ENCODE measurements at regions not wholly inside any gene's neighbourhood (a gene's known extent, or its start where the extent isn't known, plus 50 kb on each side); places are given as distances from the start of the nearest gene placed in this dataset.

GRCh38 chr10:71075086-71075758 is 137.1 kb upstream of the UNC5B start:
- Mint-ChIP-seq H3K4me1 (ENCODE audit: unreplicated experiment) (no peaks in the 10 kb centered on the region), H3K27me3 (ENCODE audit: unreplicated experiment) (peaks cover 42% of the 10 kb centered on the region), H3K36me3 (ENCODE audit: unreplicated experiment) (no peaks in the 10 kb centered on the region), H3K4me3 (ENCODE audit: unreplicated experiment) (no peak overlapping the region), H3K9me3 (ENCODE audit: unreplicated experiment) (no peaks in the 10 kb centered on the region), H3K27ac (ENCODE audit: unreplicated experiment) (no peak overlapping the region)
- DNase-seq (ENCODE audit: extremely low spot score, unreplicated experiment): peak; percentile 44
- TF ChIP-seq, protein P1, sequence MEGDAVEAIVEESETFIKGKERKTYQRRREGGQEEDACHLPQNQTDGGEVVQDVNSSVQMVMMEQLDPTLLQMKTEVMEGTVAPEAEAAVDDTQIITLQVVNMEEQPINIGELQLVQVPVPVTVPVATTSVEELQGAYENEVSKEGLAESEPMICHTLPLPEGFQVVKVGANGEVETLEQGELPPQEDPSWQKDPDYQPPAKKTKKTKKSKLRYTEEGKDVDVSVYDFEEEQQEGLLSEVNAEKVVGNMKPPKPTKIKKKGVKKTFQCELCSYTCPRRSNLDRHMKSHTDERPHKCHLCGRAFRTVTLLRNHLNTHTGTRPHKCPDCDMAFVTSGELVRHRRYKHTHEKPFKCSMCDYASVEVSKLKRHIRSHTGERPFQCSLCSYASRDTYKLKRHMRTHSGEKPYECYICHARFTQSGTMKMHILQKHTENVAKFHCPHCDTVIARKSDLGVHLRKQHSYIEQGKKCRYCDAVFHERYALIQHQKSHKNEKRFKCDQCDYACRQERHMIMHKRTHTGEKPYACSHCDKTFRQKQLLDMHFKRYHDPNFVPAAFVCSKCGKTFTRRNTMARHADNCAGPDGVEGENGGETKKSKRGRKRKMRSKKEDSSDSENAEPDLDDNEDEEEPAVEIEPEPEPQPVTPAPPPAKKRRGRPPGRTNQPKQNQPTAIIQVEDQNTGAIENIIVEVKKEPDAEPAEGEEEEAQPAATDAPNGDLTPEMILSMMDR (IDR thresholded peaks at IDR 0.05): no peak

- Mint-ChIP-seq H3K4me3 (ENCODE audit: unreplicated experiment) (no peak overlapping the region), H3K36me3 (ENCODE audit: unreplicated experiment) (no peaks in the 10 kb centered on the region), H3K4me1 (ENCODE audit: unreplicated experiment) (no peaks in the 10 kb centered on the region), H3K27ac (ENCODE audit: unreplicated experiment) (no peak overlapping the region), H3K9me3 (ENCODE audit: unreplicated experiment) (no peaks in the 10 kb centered on the region), H3K27me3 (ENCODE audit: unreplicated experiment) (peaks cover 42% of the 10 kb centered on the region)
- TF ChIP-seq, protein P1 (IDR thresholded peaks at IDR 0.05): no peak
- peak; percentile 63 for DNase-seq (ENCODE audit: extremely low spot score, unreplicated experiment)
Observed at GRCh38 chr10:71075759-71076472, 136.5 kb upstream of the UNC5B start.

- TF ChIP-seq, protein P1 (IDR thresholded peaks at IDR 0.05): no peak
- H3K27me3 Mint-ChIP-seq (ENCODE audit: unreplicated experiment): peaks cover 36% of the 10 kb centered on the region
- H3K9me3 Mint-ChIP-seq (ENCODE audit: unreplicated experiment): no peaks in the 10 kb centered on the region
- DNase-seq (ENCODE audit: extremely low spot score, unreplicated experiment): peak; percentile 76
- H3K27ac Mint-ChIP-seq (ENCODE audit: unreplicated experiment): no peak overlapping the region
- no peaks in the 10 kb centered on the region for H3K4me1 Mint-ChIP-seq (ENCODE audit: unreplicated experiment)
- H3K4me3 Mint-ChIP-seq (ENCODE audit: unreplicated experiment): no peak overlapping the region
- H3K36me3 Mint-ChIP-seq (ENCODE audit: unreplicated experiment): no peaks in the 10 kb centered on the region
Observed at GRCh38 chr10:71076473-71077142, 135.8 kb upstream of the UNC5B start.

DNA sequence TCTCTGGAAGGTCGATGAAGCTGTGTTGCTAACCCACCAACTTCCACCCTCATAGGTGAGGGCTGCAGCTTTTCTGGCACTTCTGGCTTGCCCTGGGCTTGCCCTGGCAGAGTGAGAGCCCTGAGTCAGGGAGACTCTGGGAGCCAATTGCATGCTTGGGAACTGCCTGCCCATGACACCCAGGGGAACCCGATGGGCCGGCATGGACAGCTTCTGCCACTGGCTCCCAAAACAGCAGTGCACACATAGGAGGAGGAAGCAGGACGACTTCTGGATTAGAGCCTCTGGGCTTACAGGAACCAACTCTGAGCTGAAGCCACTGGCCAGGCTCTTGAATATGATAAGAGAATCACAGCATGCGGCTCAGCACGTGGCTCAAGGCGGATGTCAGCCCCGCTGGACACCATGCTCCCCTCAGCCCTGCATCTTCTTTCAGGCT is 135.2 kb upstream of the UNC5B start:
- DNase-seq (ENCODE audit: extremely low spot score, unreplicated experiment): peak; percentile 68
- no peaks in the 10 kb centered on the region for H3K36me3 Mint-ChIP-seq (ENCODE audit: unreplicated experiment)
- H3K4me3 Mint-ChIP-seq (ENCODE audit: unreplicated experiment): no peak overlapping the region
- no peaks in the 10 kb centered on the region for H3K4me1 Mint-ChIP-seq (ENCODE audit: unreplicated experiment)
- H3K9me3 Mint-ChIP-seq (ENCODE audit: unreplicated experiment): no peaks in the 10 kb centered on the region
- no peak overlapping the region for H3K27ac Mint-ChIP-seq (ENCODE audit: unreplicated experiment)
- TF ChIP-seq, protein P1 (IDR thresholded peaks at IDR 0.05): no peak
- peaks cover 32% of the 10 kb centered on the region for H3K27me3 Mint-ChIP-seq (ENCODE audit: unreplicated experiment)

Measured in osteocyte (in vitro differentiated cells).